CD4-positive, alpha-beta T cell (primary cell): ENCODE measurements at regions not wholly inside any gene's neighbourhood (a gene's known extent, or its start where the extent isn't known, plus 50 kb on each side); places are given as distances from the start of the nearest gene placed in this dataset.

Source experiments
- ATAC-seq: fragments of 200-7000 bp; cut with Tn5 transposase; one replicate; pipeline ENCODE4 v1.10.0; 2022; ENCODE audit warnings: mild to moderate bottlenecking; ENCODE audit not compliant: poor library complexity
- CTCF ChIA-PET: fragments of 350-600 bp; sonication (Branson Sonifier 250); formaldehyde crosslinking; loops from one replicate; lab custom pipeline; 2021; ENCODE audit warnings: antibody characterized with exemption, inconsistent platforms; lab: Charles Lee
- POLR2A ChIA-PET: fragments of 350-600 bp; sonication (Branson Sonifier 250); formaldehyde crosslinking; loops from one replicate; lab custom pipeline; 2021; ENCODE audit warnings: antibody characterized with exemption, inconsistent platforms; lab: Charles Lee
- DNase-seq, 14 experiments: peaks; one replicate each; pipeline ENCODE4 v3.0.0-alpha.2; 2013 to 2020; ENCODE audit warnings: mixed read lengths in 2 of 14
- H3K27ac ChIP-seq, 2 donors: one replicate each; pipeline versions ENCODE4 v1.5.1 to v1.7.0; 2013; ENCODE audit warnings: low read length in 2 of 2, low read depth in 1 of 2, mild to moderate bottlenecking in 1 of 2
- H3K27me3 ChIP-seq, 2 experiments: 1 replicate in 1 of 2; 2 replicates in 1 of 2; pipeline versions ENCODE4 v1.6.1 to v1.7.0; 2013; ENCODE audit warnings: low read length in 2 of 2, control low read depth in 1 of 2, mild to moderate bottlenecking in 1 of 2, moderate library complexity in 1 of 2; ENCODE audit not compliant: insufficient read depth in 2 of 2, control insufficient read depth in 1 of 2
- H3K36me3 ChIP-seq: one replicate; pipeline ENCODE4 v1.6.1; 2013; ENCODE audit warnings: low read length, control low read depth; ENCODE audit not compliant: insufficient read depth
- H3K4me1 ChIP-seq: one replicate; pipeline ENCODE4 v1.6.1; 2013; ENCODE audit warnings: low read length, control low read depth; ENCODE audit not compliant: insufficient read depth
- H3K4me3 ChIP-seq: one replicate; pipeline ENCODE4 v1.5.1; 2013; ENCODE audit warnings: mild to moderate bottlenecking, low read length, moderate library complexity
- H3K9me3 ChIP-seq, 2 experiments: 1 replicate in 1 of 2; 2 replicates in 1 of 2; pipeline versions ENCODE4 v1.6.1 to v1.7.0; 2013; ENCODE audit warnings: low read length in 2 of 2, mild to moderate bottlenecking in 2 of 2, control low read depth in 1 of 2, moderate library complexity in 1 of 2; ENCODE audit not compliant: control insufficient read depth in 1 of 2, insufficient read depth in 1 of 2
- H3K27ac Mint-ChIP-seq: one replicate; pipeline ENCODE4 v1.8.0; 2020; ENCODE audit warnings: mixed read lengths
- H3K27me3 Mint-ChIP-seq: one replicate; pipeline ENCODE4 v1.8.0; 2021; ENCODE audit warnings: mixed read lengths
- H3K36me3 Mint-ChIP-seq: one replicate; pipeline ENCODE4 v1.8.0; 2021; ENCODE audit warnings: low read depth, mixed read lengths
- H3K4me1 Mint-ChIP-seq: one replicate; pipeline ENCODE4 v1.8.0; 2021; ENCODE audit warnings: low read depth, mixed read lengths
- H3K4me3 Mint-ChIP-seq: one replicate; pipeline ENCODE4 v1.8.0; 2020; ENCODE audit warnings: mild to moderate bottlenecking, mixed read lengths
- H3K9me3 Mint-ChIP-seq: one replicate; pipeline ENCODE4 v1.8.0; 2020; ENCODE audit warnings: mixed read lengths
- intact Hi-C, 2 experiments: fragments of 100-400 bp; cut with DNase I in 1 of 2; cut with micrococcal nuclease in 1 of 2; formaldehyde crosslinking; loops; one replicate each; pipeline versions ENCODE4 v1.15.1 to v1.9.0; 2023 to 2025; cut with DNase I, micrococcal nuclease
- TF ChIP-seq, protein P1 (sequence below): fragments of 200-600 bp; IDR thresholded peaks from one replicate; pipeline ENCODE4 v1.8.0; 2022; ENCODE audit warnings: antibody characterized with exemption, mild to moderate bottlenecking

DNA sequence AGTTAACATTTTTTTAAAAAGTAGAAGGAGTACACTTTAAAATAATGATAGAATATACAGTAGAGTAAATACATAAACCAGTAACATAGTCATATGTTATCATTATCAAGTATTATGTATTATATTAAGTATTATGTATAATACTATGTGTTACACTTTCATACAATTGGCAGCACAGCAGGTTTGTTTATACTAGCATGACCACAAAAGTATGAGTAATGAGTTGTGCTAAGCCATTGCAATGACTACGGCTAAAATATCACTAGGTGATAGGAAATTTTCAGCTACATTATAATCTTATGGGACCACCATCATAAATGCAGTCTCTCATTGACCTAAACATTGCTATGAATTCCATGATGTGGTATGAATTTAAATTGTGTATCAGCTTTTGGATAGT lies 506.0 kb downstream of the HTR1A start:
- Histone ChIP-seq H3K27me3 (no peaks in the 10 kb centered on the region), H3K4me1 (no peaks in the 10 kb centered on the region), H3K27ac (no peak overlapping the region), H3K9me3 (peaks cover 0 to 18% of the 10 kb centered on the region in 2 experiments), H3K36me3 (no peaks in the 10 kb centered on the region), H3K4me3 (no peak overlapping the region)
- Mint-ChIP-seq H3K4me1 (no peaks in the 10 kb centered on the region), H3K9me3 (peaks cover 2% of the 10 kb centered on the region), H3K36me3 (no peaks in the 10 kb centered on the region), H3K27ac (no peak overlapping the region), H3K27me3 (no peaks in the 10 kb centered on the region), H3K4me3 (no peak overlapping the region)
- POLR2A ChIA-PET = no interaction called here
- CTCF ChIA-PET = no interaction called here
- DNase-seq (no peak), ATAC-seq (no peak)
- intact Hi-C loops = no loop called here
- TF ChIP-seq, protein P1, sequence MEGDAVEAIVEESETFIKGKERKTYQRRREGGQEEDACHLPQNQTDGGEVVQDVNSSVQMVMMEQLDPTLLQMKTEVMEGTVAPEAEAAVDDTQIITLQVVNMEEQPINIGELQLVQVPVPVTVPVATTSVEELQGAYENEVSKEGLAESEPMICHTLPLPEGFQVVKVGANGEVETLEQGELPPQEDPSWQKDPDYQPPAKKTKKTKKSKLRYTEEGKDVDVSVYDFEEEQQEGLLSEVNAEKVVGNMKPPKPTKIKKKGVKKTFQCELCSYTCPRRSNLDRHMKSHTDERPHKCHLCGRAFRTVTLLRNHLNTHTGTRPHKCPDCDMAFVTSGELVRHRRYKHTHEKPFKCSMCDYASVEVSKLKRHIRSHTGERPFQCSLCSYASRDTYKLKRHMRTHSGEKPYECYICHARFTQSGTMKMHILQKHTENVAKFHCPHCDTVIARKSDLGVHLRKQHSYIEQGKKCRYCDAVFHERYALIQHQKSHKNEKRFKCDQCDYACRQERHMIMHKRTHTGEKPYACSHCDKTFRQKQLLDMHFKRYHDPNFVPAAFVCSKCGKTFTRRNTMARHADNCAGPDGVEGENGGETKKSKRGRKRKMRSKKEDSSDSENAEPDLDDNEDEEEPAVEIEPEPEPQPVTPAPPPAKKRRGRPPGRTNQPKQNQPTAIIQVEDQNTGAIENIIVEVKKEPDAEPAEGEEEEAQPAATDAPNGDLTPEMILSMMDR = no peak

DNA sequence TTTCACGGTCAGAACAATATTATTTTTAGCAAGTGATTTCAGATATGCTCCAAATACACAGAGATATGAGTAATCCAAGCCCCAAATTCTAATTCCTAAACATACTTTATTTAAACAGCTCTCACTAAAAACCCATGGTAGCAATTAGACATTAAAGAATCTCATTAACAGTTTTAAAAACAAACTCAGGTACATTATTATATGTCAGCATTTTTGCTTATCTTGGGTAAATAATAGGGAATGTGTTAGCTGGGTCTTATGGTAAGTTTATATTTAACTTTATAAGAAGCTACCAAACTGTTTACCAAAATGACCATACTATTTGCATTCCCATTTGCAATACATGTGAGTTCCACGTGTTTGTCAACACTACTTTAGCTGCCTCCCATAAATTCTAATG lies 511.1 kb downstream of the HTR1A start:
- TF ChIP-seq, protein P1 = no peak

DNA sequence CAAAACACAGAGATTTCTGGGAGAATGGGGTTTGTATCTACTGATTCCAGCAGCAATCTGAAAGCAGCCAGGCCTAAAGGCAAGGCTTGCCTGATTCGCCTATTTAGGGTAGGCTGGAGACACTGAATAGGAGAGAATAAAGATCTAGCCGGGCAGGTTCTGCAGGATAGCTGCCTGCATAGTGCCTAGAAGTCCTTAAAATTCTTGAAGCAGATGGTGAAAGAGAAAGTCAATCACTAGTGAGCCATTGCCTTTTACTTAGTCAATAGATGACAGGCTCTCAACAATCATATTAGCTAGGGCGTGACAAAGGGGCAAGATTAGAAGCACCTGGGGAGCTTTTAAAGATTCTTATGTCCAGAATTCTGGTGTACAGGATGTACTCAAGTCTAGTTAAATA lies 522.7 kb downstream of the HTR1A start:
- Mint-ChIP-seq H3K36me3 (no peaks in the 10 kb centered on the region), H3K27ac (no peak overlapping the region), H3K27me3 (no peaks in the 10 kb centered on the region), H3K4me3 (no peak overlapping the region), H3K4me1 (no peaks in the 10 kb centered on the region), H3K9me3 (no peaks in the 10 kb centered on the region)
- H3K4me3 ChIP-seq = no peak overlapping the region
- no peaks in the 10 kb centered on the region for H3K36me3 ChIP-seq
- CTCF ChIA-PET = no interaction called here
- H3K4me1 ChIP-seq = no peaks in the 10 kb centered on the region
- H3K9me3 ChIP-seq = peaks cover 0 to 4% of the 10 kb centered on the region in 2 experiments
- no peaks in the 10 kb centered on the region for H3K27me3 ChIP-seq
- DNase-seq = no peak
- no peak for ATAC-seq
- TF ChIP-seq, protein P1 = no peak
- H3K27ac ChIP-seq = no peak overlapping the region
- POLR2A ChIA-PET = no interaction called here
- intact Hi-C loops = no loop called here

More for the DNA sequence above, 511.1 kb downstream of the HTR1A start:
- ChIA-PET POLR2A (no interaction called here), CTCF (no interaction called here)
- Mint-ChIP-seq H3K27me3 (no peaks in the 10 kb centered on the region), H3K27ac (no peak overlapping the region), H3K36me3 (no peaks in the 10 kb centered on the region), H3K9me3 (no peaks in the 10 kb centered on the region), H3K4me3 (no peak overlapping the region), H3K4me1 (no peaks in the 10 kb centered on the region)
- no peak overlapping the region for H3K4me3 ChIP-seq
- intact Hi-C loops = no loop called here
- H3K27ac ChIP-seq = no peak overlapping the region
- no peaks in the 10 kb centered on the region for H3K36me3 ChIP-seq
- ATAC-seq = no peak
- peaks cover 0 to 4% of the 10 kb centered on the region in 2 experiments for H3K9me3 ChIP-seq
- no peak for DNase-seq
- H3K4me1 ChIP-seq = no peaks in the 10 kb centered on the region
- no peaks in the 10 kb centered on the region for H3K27me3 ChIP-seq
